ENCODE measurements at regions not wholly inside any gene's neighbourhood (a gene's known extent, or its start where the extent isn't known, plus 50 kb on each side); places are given as distances from the start of the nearest gene placed in this dataset.

- DNase-seq (ENCODE audit: low read depth): no peak
Measured at GRCh38 chr20:24138196-24138857, 149.7 kb upstream of the GGTLC1 start.

DNA sequence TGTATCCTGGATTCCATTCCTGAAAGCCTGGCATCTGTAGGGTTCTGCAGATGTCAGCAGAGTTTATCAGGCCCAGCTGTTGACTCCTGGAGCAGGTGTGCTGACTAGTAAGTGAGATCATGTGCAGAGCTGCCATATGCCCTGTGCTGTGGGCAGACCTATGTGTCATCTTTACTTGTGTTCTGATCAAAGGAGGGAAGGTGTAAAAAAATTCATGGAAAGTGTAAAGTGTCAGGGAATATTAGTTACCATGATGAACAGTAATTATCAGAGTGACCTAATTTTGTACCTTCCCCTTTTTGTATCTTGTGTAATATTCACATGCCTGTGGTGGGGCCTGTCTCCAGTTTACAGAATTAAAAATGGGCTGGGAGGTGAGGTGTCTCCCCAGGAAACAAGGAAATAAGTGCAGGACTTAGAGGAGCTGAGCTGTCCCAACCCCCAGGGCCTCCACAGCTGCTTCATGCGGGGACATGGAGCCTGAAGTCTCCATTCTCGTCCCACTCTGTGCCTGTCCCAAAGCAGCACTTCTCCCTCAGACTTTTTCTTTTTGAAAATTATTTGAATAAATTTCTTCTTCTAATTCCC lies 148.2 kb upstream of the GGTLC1 start:
- DNase-seq (ENCODE audit: low read depth): no peak

- DNase-seq (ENCODE audit: low read depth): no peak
Measured at GRCh38 chr20:24135781-24136180, 147.2 kb upstream of the GGTLC1 start.

GRCh38 chr20:24134930-24135329 lies 146.4 kb upstream of the GGTLC1 start:
- DNase-seq (ENCODE audit: low read depth): no peak

DNA sequence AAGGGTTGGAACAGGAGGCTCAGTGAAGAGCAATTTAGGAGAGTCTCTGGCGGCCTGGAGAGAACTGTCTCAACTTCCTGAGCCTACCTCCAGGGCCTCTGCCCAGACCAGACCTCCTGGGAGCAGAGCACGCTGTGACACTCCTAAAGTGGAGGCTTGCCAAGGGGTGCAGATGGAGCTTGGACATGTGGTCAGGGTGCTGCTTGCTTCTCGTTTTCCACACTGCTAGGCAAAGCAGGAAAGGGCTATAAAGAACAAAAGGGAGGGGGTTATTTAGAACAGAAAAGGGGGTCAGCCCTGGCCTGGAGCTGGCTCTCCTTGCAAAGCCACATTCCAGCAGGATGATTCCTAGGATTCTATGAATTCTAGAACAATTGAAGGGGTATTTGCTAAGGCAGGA lies 145.7 kb upstream of the GGTLC1 start:
- no peak for DNase-seq (ENCODE audit: low read depth)

GRCh38 chr20:24132246-24132645 lies 143.7 kb upstream of the GGTLC1 start:
- no peak for DNase-seq (ENCODE audit: low read depth)

GRCh38 chr20:24131684-24132083 lies 143.1 kb upstream of the GGTLC1 start:
- no peak for DNase-seq (ENCODE audit: low read depth)

GRCh38 chr20:24131281-24131680 lies 142.7 kb upstream of the GGTLC1 start:
- no peak for DNase-seq (ENCODE audit: low read depth)

DNA sequence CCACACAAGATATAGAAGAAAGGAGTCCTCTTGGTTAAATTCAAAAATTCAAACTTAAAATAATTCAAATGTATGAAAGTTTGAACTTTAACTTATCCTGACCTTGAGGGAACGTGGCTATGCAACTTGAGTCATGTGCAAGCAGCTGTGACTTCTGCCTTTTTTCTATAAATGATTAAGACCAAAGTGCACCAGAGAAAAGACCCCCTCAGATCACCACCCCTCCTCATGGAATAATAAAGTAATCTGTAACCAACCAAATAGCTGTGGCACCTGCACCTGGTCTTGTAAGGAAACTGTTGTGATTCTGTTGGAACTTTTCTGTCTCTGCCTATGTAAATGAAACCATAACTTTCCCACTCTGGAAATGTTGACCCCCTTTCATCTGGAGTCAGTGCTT lies 141.1 kb upstream of the GGTLC1 start:
- DNase-seq (ENCODE audit: low read depth): no peak

DNA sequence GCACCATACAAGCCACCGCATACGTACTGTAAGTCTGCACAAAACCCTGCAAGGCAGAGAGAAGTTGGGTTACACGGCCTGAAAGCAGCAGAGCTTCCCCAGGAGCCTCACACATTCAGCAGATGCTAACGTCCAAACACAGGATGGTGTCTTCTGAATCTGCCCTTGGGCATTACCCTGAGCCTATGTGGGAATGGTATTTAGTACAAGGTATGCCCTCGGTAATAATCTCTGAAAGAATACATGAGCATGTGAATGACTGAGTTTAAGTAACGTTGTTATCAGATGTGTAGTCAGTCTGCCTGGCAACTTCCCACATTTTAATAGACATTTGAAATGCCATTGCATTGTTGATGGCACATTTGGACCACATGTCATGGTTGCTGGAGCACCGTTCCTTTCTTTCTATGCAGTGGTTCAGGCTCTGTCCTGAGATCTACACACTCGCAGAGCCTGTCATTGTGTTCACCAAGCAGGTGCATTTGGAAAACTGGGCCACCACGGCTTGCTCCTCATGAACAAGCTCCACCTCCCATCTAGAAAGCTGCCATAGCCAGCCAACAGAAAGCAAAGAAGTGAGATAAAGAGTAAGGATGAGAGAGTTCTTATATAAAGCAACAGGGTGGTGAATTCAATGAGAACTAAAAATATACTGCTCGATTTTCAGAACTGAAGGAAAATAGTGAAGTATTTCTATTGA lies 136.5 kb upstream of the GGTLC1 start:
- no peak for DNase-seq (ENCODE audit: low read depth)

DNA sequence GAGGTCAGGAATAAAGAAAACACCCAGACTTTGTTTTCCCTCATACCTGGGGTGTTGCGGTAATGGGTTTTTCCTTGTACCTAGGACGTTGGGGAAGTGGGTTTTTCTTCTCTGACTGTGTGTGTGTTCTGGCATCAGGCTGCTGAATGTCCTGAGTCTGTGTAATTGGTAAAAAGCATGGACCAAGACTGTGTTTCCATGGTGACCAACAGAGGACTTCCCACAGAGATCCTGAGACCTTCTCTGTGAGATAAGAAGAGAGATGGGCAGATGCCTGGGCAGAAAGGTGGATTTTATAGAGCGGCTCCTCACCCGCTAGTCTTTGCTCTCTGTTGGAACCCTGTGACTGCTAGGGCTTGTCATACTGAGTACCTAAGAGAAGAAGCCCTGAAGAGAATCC lies 135.4 kb upstream of the GGTLC1 start:
- no peak for DNase-seq (ENCODE audit: low read depth)

DNA sequence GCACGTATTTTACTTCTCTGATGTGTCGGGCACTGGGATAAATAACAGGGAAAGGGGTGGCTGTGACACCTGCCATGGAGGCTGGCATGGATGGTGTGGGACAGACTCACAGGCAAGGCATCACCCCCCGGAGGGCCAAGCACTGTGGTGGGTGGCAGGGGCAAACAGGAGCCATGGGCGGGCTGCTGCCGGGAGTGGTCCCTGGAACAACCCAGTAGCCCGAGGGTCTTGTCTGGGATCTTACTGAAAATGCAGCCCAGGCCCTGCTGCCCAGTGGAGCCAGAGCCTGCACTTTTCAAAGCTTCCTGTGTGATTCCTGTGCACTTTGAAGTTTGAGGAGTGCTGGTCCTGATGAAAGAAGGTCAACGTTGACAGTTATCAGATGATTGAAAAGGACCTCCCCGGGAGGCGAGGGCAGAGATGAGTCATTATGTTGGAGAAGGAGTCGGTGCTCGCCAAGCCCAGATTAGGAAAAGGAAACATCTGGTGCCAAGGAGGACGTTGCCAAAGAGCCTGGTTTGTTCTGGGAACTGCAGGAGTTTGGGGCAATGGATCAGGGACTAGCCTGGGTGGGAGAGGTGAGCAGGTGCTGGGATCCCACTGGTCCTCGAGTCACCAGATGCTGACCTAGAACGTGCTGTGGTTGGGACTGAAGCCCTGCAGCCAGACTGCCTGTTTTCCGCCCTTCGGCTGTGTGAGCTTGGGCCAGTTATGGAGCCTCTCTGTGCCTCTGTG lies 130.0 kb upstream of the GGTLC1 start:
- DNase-seq (ENCODE audit: low read depth): no peak

DNA sequence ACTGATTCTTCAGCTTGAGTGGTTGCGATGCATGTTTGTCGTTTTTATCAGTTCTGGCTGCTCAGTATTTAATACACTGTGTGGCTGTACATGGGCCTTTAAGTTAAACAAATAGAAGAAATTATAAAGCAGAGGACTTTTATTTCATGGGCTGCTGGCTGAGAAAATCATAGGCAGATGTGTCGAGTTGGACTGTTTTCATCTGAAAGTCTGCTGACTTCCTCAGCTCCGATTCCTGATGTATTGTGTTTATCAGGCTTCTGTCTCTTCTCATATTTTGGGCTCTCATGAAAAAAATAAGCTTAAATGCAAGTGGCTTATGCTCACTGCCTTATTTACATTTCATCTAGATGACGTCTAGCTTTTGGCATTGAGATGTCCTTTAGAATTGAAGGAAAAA lies 129.5 kb upstream of the GGTLC1 start:
- no peak for DNase-seq (ENCODE audit: low read depth)

GRCh38 chr20:24117383-24117782 lies 128.8 kb upstream of the GGTLC1 start:
- DNase-seq (ENCODE audit: low read depth): no peak

DNA sequence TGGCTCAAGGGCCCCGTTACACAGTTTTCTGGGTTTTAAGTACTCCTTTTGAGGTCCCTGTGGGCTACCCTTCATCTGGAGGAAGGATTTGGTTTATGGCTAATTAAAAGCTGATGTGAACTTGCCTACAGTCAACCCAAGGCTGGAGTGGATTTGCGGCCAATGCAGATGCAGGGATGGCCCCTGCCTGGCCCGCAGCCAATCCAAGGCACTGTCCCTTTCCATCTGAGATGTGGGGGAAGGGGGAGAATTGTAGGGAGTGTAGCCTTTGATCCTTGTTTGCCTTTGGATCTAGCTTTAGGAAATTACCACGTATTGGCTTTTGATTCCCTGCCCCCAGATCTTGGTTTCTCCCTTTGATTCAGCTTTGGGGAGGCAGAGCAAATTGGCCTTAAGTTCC lies 128.0 kb upstream of the GGTLC1 start:
- DNase-seq (ENCODE audit: low read depth): no peak

DNA sequence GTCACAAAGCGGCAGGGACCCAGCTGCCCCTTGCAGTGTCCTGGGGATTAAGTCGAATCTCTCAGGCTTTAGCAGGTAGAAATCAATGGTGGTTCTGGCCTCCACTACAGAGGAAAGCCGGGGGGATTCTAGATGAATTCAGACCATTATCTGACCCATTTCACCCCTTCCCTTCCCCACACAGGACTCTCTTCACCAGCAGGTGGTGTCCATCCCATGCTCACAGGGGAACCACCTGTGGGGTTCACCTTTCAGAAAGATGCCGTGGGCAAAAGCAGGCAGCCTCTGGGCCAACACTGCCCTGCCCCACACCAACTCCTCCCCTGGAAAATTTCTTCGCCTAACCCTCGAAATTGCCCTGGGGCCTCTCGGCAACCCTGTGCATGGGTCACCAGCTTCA lies 123.8 kb upstream of the GGTLC1 start:
- DNase-seq (ENCODE audit: low read depth): no peak

DNA sequence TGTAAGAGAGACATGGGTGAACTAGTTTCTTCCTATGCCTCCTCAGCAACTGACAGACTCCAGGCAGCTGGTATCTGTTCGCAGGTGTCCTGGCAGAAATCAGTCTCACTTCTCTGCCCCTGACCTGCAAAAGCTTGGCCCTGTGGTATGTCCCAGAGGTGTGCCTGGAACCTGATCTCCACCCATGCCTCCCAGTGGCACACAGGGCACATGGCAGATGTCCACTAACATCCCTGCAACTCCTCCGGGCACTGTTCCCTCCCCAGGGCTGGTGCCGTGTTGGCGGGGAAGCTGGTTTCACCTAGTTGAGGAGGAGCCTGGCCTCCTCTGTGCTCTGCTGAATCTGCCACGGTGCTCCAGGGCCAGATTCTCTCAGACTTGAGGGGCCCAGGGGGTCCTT lies 123.3 kb upstream of the GGTLC1 start:
- no peak for DNase-seq (ENCODE audit: low read depth)

DNA sequence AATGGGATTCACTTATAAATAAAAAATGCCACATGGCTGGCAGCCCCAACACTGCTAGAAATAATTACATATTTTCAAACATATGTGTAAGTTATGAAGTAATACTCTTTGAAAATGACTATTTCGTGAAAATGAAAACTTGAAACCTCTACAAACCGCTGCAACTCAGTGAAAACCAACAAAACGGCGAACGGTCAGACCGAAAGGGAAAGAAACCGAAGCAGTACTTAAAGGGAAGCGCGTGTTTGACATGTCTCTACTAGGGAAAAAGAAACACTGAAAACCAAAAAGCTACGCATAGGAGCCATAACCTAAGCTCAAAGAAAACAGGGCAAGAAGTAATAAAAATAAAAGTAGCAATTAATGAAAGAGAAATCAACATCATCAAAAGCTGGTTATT lies 121.0 kb upstream of the GGTLC1 start:
- no peak for DNase-seq (ENCODE audit: low read depth)

DNA sequence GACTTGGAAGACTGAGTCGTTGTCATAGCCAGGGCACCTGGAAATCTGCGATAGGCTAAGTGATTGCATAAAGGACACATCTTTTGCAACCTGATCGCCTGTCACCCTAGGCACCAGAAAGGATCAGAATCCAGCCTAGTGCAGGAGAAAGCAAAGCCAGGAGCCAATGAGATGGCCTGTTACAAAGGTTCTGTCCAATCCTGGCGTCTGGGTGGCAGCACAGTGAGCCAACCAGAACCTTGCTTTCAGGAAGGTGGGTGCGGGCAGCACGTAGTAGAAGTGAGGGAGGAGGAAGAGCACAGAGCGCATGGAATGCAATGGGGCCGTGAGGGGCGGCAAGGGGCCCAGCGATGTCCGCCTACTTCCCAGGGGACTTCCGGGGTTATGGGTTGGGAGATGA lies 120.4 kb upstream of the GGTLC1 start:
- no peak for DNase-seq (ENCODE audit: low read depth)

- DNase-seq (ENCODE audit: low read depth): no peak
Measured at GRCh38 chr20:24108581-24108980, 120.0 kb upstream of the GGTLC1 start.

- no peak for DNase-seq (ENCODE audit: low read depth)
Measured at GRCh38 chr20:24106801-24107445, 118.3 kb upstream of the GGTLC1 start.

DNA sequence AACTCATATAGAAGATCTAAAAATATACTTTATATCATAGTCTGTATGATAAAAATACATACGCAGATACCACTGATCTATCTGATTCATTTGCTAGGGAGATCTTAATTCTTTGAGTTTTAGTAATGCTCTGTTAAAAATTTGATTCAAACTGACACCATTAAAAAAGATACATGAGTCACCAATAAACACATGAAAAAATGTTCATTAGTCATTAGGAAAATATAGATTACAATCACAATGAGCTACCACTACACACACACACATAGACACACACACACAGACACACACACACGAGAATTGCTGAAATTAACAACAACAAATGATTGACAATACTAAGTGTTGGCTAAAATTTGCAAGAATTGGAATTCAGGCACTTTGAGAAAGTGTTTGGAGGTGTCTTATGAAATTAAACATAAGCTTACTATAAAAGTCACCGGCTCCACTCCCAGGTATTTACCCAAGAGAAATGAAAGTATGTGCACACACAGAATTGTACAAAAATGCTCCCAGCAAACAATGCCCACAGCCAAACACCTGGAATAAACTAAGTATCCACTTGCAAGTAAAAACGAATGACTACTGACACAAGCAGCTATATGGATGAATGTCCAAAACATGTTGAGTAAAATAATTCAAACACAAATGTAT lies 117.7 kb upstream of the GGTLC1 start:
- DNase-seq (ENCODE audit: low read depth): no peak

Measured in stromal cell of bone marrow (primary cell).